KG1 (cell line): ENCODE measurements at regions not wholly inside any gene's neighbourhood (a gene's known extent, or its start where the extent isn't known, plus 50 kb on each side); places are given as distances from the start of the nearest gene placed in this dataset.
"Not testable (repeated sequence)": the region's sequence is repeated elsewhere in the genome, so short reads cannot be mapped to it uniquely, and the experiment has no call there.

Experiments used
- DNase-seq: peaks from one replicate; lab custom pipeline; 2025; lab: John Stamatoyannopoulos, UW

- no peak for DNase-seq
Measured at GRCh38 chr2:16726147-16726546, 60.5 kb upstream of the CYRIA start.

GRCh38 chr2:16725549-16725948, 59.9 kb upstream of the CYRIA start:
- no peak for DNase-seq

- no peak for DNase-seq
Measured at GRCh38 chr2:16722677-16723076, 57.0 kb upstream of the CYRIA start.

GRCh38 chr2:16722126-16722525, 56.5 kb upstream of the CYRIA start:
- DNase-seq: no peak

GRCh38 chr2:16721529-16721928, 55.9 kb upstream of the CYRIA start:
- not testable (repeated sequence) for DNase-seq

GRCh38 chr2:16720737-16721136, 55.1 kb upstream of the CYRIA start:
- not testable (repeated sequence) for DNase-seq

- no peak for DNase-seq
Measured at GRCh38 chr2:16719485-16719808, 53.8 kb upstream of the CYRIA start.

- DNase-seq: no peak
Measured at GRCh38 chr2:16718576-16719484, 53.2 kb upstream of the CYRIA start.

GRCh38 chr2:16717477-16717876, 51.8 kb upstream of the CYRIA start:
- DNase-seq: no peak

GRCh38 chr2:16716944-16717343, 51.3 kb upstream of the CYRIA start:
- no peak for DNase-seq

- DNase-seq: no peak
Measured at GRCh38 chr2:16716024-16716423, 50.4 kb upstream of the CYRIA start.
